A549 (cell line): ENCODE measurements at regions not wholly inside any gene's neighbourhood (a gene's known extent, or its start where the extent isn't known, plus 50 kb on each side); places are given as distances from the start of the nearest gene placed in this dataset.

Experiments
- CTCF ChIP-seq: fragments of >200 bp; sonication (Bioruptor Twin); formaldehyde crosslinking; IDR thresholded peaks from 3 replicates; pipeline ENCODE4 v1.5.1; 2016
- MAX ChIP-seq: IDR thresholded peaks from 2 replicates; pipeline ENCODE4 v1.6.1; 2012
- PBX3 ChIP-seq: IDR thresholded peaks from 2 replicates; pipeline ENCODE4 v1.6.1; 2012
- POLR2A ChIP-seq: IDR thresholded peaks from 2 replicates; pipeline ENCODE4 v1.6.1; 2012; ENCODE audit warnings: mild to moderate bottlenecking, low read length
- REST ChIP-seq: fragments of 200-600 bp; sonication (generic); IDR thresholded peaks from 2 replicates; pipeline ENCODE4 v1.6.1; 2016; ENCODE audit warnings: antibody characterized with exemption, mild to moderate bottlenecking, moderate library complexity
- SREBF2 ChIP-seq: fragments of 450-650 bp; IDR thresholded peaks from 2 replicates; pipeline ENCODE4 v1.6.1; 2014; ENCODE audit warnings: mild to moderate bottlenecking, moderate library complexity

GRCh38 chrX:15947648-15948317 is 93.2 kb upstream of the AP1S2 start:
- TF ChIP-seq POLR2A (no peak), REST (no peak), MAX (no peak), CTCF (no peak), PBX3 (no peak), SREBF2 (no peak)
